H1 (cell line): ENCODE measurements at regions not wholly inside any gene's neighbourhood (a gene's known extent, or its start where the extent isn't known, plus 50 kb on each side); places are given as distances from the start of the nearest gene placed in this dataset.

Experiments used
- CTCF ChIA-PET: fragments of 300-600 bp; sonication (Branson Sonifier 250); formaldehyde crosslinking; loops from one replicate; lab custom pipeline; 2021; ENCODE audit not compliant: partially characterized antibody; lab: Charles Lee
- POLR2A ChIA-PET: fragments of 300-600 bp; sonication (Branson Sonifier 250); formaldehyde crosslinking; loops from one replicate; lab custom pipeline; 2021; ENCODE audit warnings: inconsistent platforms; ENCODE audit not compliant: partially characterized antibody; lab: Charles Lee
- DNase-seq, 2 experiments: peaks; one replicate each; pipeline versions ENCODE4 v3.0.0 to v3.0.0-alpha.2; 2010 to 2022; ENCODE audit warnings: low spot score in 2 of 2, low read depth in 1 of 2, mixed read lengths in 1 of 2
- FAIRE-seq: peaks from 2 replicates; lab custom pipeline; 2011; peaks lifted over from hg19 to GRCh38; lab: Jason Lieb, UNC
- H2AFZ ChIP-seq: 2 replicates; pipeline ENCODE4 v1.8.1; 2012; ENCODE audit warnings: low read length, inconsistent platforms
- H2AK5ac ChIP-seq: 2 replicates; pipeline ENCODE4 v1.6.1; 2013; ENCODE audit warnings: low read depth, low read length
- H2BK120ac ChIP-seq: replicated peaks from 2 replicates; pipeline ENCODE3; 2013; ENCODE audit warnings: low read depth, low read length, inconsistent platforms
- H2BK12ac ChIP-seq: 2 replicates; pipeline ENCODE4 v1.6.1; 2013; ENCODE audit warnings: low read depth, low read length
- H2BK15ac ChIP-seq: 2 replicates; pipeline ENCODE4 v1.6.1; 2013; ENCODE audit warnings: low read length
- H2BK20ac ChIP-seq: 2 replicates; pipeline ENCODE4 v1.6.1; 2013; ENCODE audit warnings: low read length
- H2BK5ac ChIP-seq: 2 replicates; pipeline ENCODE4 v1.6.1; 2013; ENCODE audit warnings: low read depth, low read length
- H3K14ac ChIP-seq: 2 replicates; pipeline ENCODE4 v1.6.1; 2013; ENCODE audit warnings: inconsistent platforms; ENCODE audit not compliant: insufficient read length
- H3K18ac ChIP-seq: 2 replicates; pipeline ENCODE4 v1.6.1; 2013; ENCODE audit warnings: low read length; ENCODE audit errors: extremely low read depth
- H3K23ac ChIP-seq: 2 replicates; pipeline ENCODE4 v1.6.1; 2013; ENCODE audit warnings: inconsistent platforms; ENCODE audit not compliant: insufficient read length
- H3K23me2 ChIP-seq: 2 replicates; pipeline ENCODE4 v1.6.1; 2013; ENCODE audit warnings: low read depth, low read length
- H3K27ac ChIP-seq: 2 replicates; pipeline ENCODE4 v1.6.1; 2011; ENCODE audit warnings: low read depth, low read length, inconsistent platforms
- H3K27me3 ChIP-seq, 4 experiments: replicated peaks in 1 of 4; 1 replicate in 1 of 4; 2 replicates in 3 of 4; pipeline versions ENCODE4 v1.6.1 to v1.8.1; 2011 to 2013; ENCODE audit warnings: low read length in 3 of 4, mild to moderate bottlenecking in 3 of 4, inconsistent platforms in 2 of 4, mixed read lengths in 2 of 4, moderate library complexity in 1 of 4; ENCODE audit not compliant: control insufficient read depth in 3 of 4, insufficient read depth in 3 of 4; ENCODE audit errors: extremely low read depth in 1 of 4
- H3K36me3 ChIP-seq, 4 experiments: 2 replicates each; pipeline versions ENCODE4 v1.6.1 to v1.8.1; 2011 to 2013; ENCODE audit warnings: mild to moderate bottlenecking in 4 of 4, low read length in 3 of 4, moderate library complexity in 2 of 4, control low read depth in 1 of 4, inconsistent platforms in 1 of 4; ENCODE audit not compliant: insufficient read depth in 4 of 4, control insufficient read depth in 2 of 4
- H3K4ac ChIP-seq: replicated peaks from 2 replicates; pipeline ENCODE3; 2013; ENCODE audit warnings: low read length, low read depth, mixed read lengths, inconsistent platforms; ENCODE audit not compliant: insufficient read length
- H3K4me1 ChIP-seq, 4 experiments: replicated peaks in 1 of 4; 1 replicate in 1 of 4; 2 replicates in 3 of 4; pipeline versions ENCODE4 v1.6.1 to v1.8.1; 2011 to 2013; ENCODE audit warnings: low read length in 3 of 4, inconsistent platforms in 2 of 4, mixed read lengths in 1 of 4; ENCODE audit not compliant: insufficient read depth in 4 of 4, control insufficient read depth in 3 of 4
- H3K4me2 ChIP-seq, 2 experiments: 2 replicates each; pipeline versions ENCODE4 v1.6.1 to v1.8.1; 2011 to 2013; ENCODE audit warnings: low read depth in 2 of 2, low read length in 2 of 2, control low read depth in 1 of 2, inconsistent platforms in 1 of 2, mild to moderate bottlenecking in 1 of 2; ENCODE audit not compliant: insufficient read depth in 1 of 2
- H3K4me3 ChIP-seq, 4 experiments: fragments of 200-600, 300-600 bp in 1 of 4; sonication (generic), shearing (Covaris generic), sonication (Bioruptor Twin) in 1 of 4; 2 replicates each; pipeline versions ENCODE4 v1.5.1 to v1.8.1; 2011 to 2016; ENCODE audit warnings: low read length in 4 of 4, low read depth in 3 of 4, control low read depth in 2 of 4, inconsistent platforms in 2 of 4, mild to moderate bottlenecking in 2 of 4, mixed read lengths in 1 of 4, moderate library complexity in 1 of 4; ENCODE audit not compliant: insufficient read depth in 2 of 4; ENCODE audit errors: extremely low read depth in 1 of 4
- H3K56ac ChIP-seq: replicated peaks from 2 replicates; pipeline ENCODE3; 2013; ENCODE audit warnings: low read depth, mild to moderate bottlenecking, mixed read lengths, low read length, inconsistent platforms; ENCODE audit not compliant: insufficient read length
- H3K79me1 ChIP-seq: 2 replicates; pipeline ENCODE4 v1.6.1; 2013; ENCODE audit warnings: low read depth, low read length, control low read depth
- H3K79me2 ChIP-seq, 2 experiments: 2 replicates each; pipeline versions ENCODE4 v1.6.1 to v1.8.1; 2012 to 2013; ENCODE audit warnings: low read length in 2 of 2, mild to moderate bottlenecking in 2 of 2, inconsistent platforms in 1 of 2; ENCODE audit not compliant: insufficient read depth in 2 of 2, control insufficient read depth in 1 of 2
- H3K9ac ChIP-seq, 4 experiments: replicated peaks in 1 of 4; 1 replicate in 1 of 4; 2 replicates in 3 of 4; pipeline versions ENCODE4 v1.6.1 to v1.8.1; 2011 to 2013; ENCODE audit warnings: low read depth in 3 of 4, low read length in 3 of 4, control low read depth in 2 of 4, mild to moderate bottlenecking in 2 of 4, moderate library complexity in 2 of 4, inconsistent platforms in 1 of 4; ENCODE audit errors: extremely low read depth in 1 of 4
- H3K9me3 ChIP-seq, 2 experiments: 2 replicates each; pipeline versions ENCODE4 v1.6.1 to v1.8.1; 2012 to 2013; ENCODE audit warnings: mild to moderate bottlenecking in 2 of 2, moderate library complexity in 2 of 2, control low read depth in 1 of 2, inconsistent platforms in 1 of 2, low read depth in 1 of 2, low read length in 1 of 2, mixed read lengths in 1 of 2; ENCODE audit not compliant: insufficient read depth in 2 of 2
- H4K20me1 ChIP-seq, 2 experiments: replicated peaks in 1 of 2; 2 replicates each; pipeline versions ENCODE3 to v1.8.1; 2011 to 2013; ENCODE audit warnings: inconsistent platforms in 2 of 2, low read length in 2 of 2, mild to moderate bottlenecking in 1 of 2; ENCODE audit not compliant: insufficient read depth in 2 of 2, control insufficient read depth in 1 of 2
- H4K5ac ChIP-seq: 2 replicates; pipeline ENCODE4 v1.6.1; 2013; ENCODE audit warnings: low read length, low read depth, mixed read lengths, inconsistent platforms; ENCODE audit not compliant: insufficient read length
- H4K8ac ChIP-seq: 2 replicates; pipeline ENCODE4 v1.8.0; 2013; ENCODE audit warnings: mild to moderate bottlenecking, moderate library complexity, low read length, inconsistent platforms; ENCODE audit not compliant: insufficient read depth; ENCODE audit errors: extremely low read depth
- H4K91ac ChIP-seq: replicated peaks from 2 replicates; pipeline ENCODE3; 2013; ENCODE audit warnings: low read length, mixed read lengths, inconsistent platforms; ENCODE audit not compliant: insufficient read length
- ATF3 ChIP-seq: IDR thresholded peaks from 2 replicates; pipeline ENCODE4 v1.6.1; 2011; ENCODE audit warnings: low read depth, mild to moderate bottlenecking, low read length; ENCODE audit not compliant: insufficient read depth
- BCL11A ChIP-seq, 2 experiments: IDR thresholded peaks; one replicate each; pipeline ENCODE4 v1.6.1; 2011; ENCODE audit warnings: low read depth in 2 of 2, low read length in 2 of 2, mild to moderate bottlenecking in 2 of 2
- CEBPB ChIP-seq: IDR thresholded peaks from 2 replicates; pipeline ENCODE4 v1.6.1; 2012; ENCODE audit warnings: low read depth, low read length
- CREB1 ChIP-seq: IDR thresholded peaks from 2 replicates; pipeline ENCODE4 v1.6.1; 2012; ENCODE audit warnings: inconsistent platforms
- CTBP2 ChIP-seq: IDR thresholded peaks from 2 replicates; pipeline ENCODE4 v1.7.0; 2011; ENCODE audit warnings: borderline replicate concordance, mild to moderate bottlenecking, moderate library complexity, mixed read lengths, low read length; ENCODE audit not compliant: insufficient read depth, insufficient read length
- EZH2 ChIP-seq: fragments of 200-600 bp; sonication (generic); IDR thresholded peaks from 2 replicates; pipeline ENCODE4 v1.7.1; 2012; ENCODE audit warnings: low read depth, mild to moderate bottlenecking, moderate library complexity, low read length, inconsistent platforms; ENCODE audit not compliant: severe bottlenecking
- HDAC2 ChIP-seq, 2 experiments: fragments of 300-600 bp in 1 of 2; sonication (generic) in 1 of 2; IDR thresholded peaks; 2 replicates each; pipeline ENCODE4 v1.6.1; 2011 to 2012; ENCODE audit warnings: low read depth in 2 of 2, low read length in 2 of 2, mild to moderate bottlenecking in 2 of 2, moderate library complexity in 2 of 2, borderline replicate concordance in 1 of 2, inconsistent platforms in 1 of 2
- HDAC6 ChIP-seq: IDR thresholded peaks from one replicate; pipeline ENCODE4 v1.7.1; 2012; ENCODE audit warnings: low read depth, mild to moderate bottlenecking, inconsistent platforms, low read length, moderate library complexity
- JUN ChIP-seq: IDR thresholded peaks from 2 replicates; pipeline ENCODE4 v1.6.1; 2011; ENCODE audit warnings: low read depth, mild to moderate bottlenecking, improper control_type of control experiment, low read length
- KDM5A ChIP-seq: fragments of 200-600 bp; IDR thresholded peaks from 2 replicates; pipeline ENCODE4 v1.7.1; 2012; ENCODE audit warnings: mild to moderate bottlenecking, low read length, inconsistent platforms, mixed read lengths
- PHF8 ChIP-seq: fragments of 200-600 bp; sonication (generic); conservative IDR thresholded peaks from 2 replicates; pipeline ENCODE4 v1.7.1; 2012; ENCODE audit warnings: low read depth, mild to moderate bottlenecking, inconsistent platforms, low read length, moderate library complexity
- RBBP5 ChIP-seq: IDR thresholded peaks from 2 replicates; pipeline ENCODE4 v1.7.1; 2012; ENCODE audit warnings: low read depth, mild to moderate bottlenecking, inconsistent platforms, low read length, moderate library complexity, borderline replicate concordance
- RNF2 ChIP-seq: fragments of 200-900, 300-1000 bp; sonication (generic); IDR thresholded peaks from 2 replicates; pipeline ENCODE4 v1.7.1; 2016; ENCODE audit warnings: borderline replicate concordance, low read depth, mild to moderate bottlenecking, antibody characterized with exemption, low read length; ENCODE audit not compliant: poor library complexity, severe bottlenecking; ENCODE audit errors: missing control alignments
- SUZ12 ChIP-seq: fragments of 200-600 bp; sonication (generic); IDR thresholded peaks from 2 replicates; pipeline ENCODE4 v1.6.1; 2012; ENCODE audit warnings: mild to moderate bottlenecking, inconsistent platforms, low read length, moderate library complexity, mixed read lengths
- WGBS, 2 experiments: shearing (Covaris generic) in 1 of 2; methylation state at CpG; one replicate each; pipeline versions ENCODE4 v1.1.6 to v1.1.7; 2013 to 2015; ENCODE audit warnings: low lambda C conversion rate in 2 of 2, mixed read lengths in 2 of 2, inconsistent platforms in 1 of 2, low coverage in 1 of 2, missing lambda C conversion rate in 1 of 2; ENCODE audit not compliant: insufficient replicate concordance in 2 of 2, insufficient coverage in 1 of 2, insufficient read length in 1 of 2; ENCODE audit errors: extremely low coverage in 1 of 2, missing lambda C conversion rate in 1 of 2; 5-methylcytosine and 5-hydroxymethylcytosine counted together

- H3K9ac ChIP-seq, result no peak overlapping the region
- FAIRE-seq (no peak), DNase-seq (no peak)
- H3K14ac ChIP-seq, result no peak overlapping the region
- no peak overlapping the region for H2BK12ac ChIP-seq
- H4K91ac ChIP-seq, result no peak overlapping the region
- no peak overlapping the region for H3K56ac ChIP-seq
- no peak overlapping the region for H3K4ac ChIP-seq
- no peak overlapping the region for H4K5ac ChIP-seq
- CTCF ChIA-PET, result no interaction called here
- H4K20me1 ChIP-seq, result no peaks in the 10 kb centered on the region
- WGBS, 2 experiments, result 92% methylated on average over 1 of the region's 1 CpG; no CpG with 5 or more reads in 1 of the 2 experiments
- H3K27me3 ChIP-seq, result no peaks in the 10 kb centered on the region
- no peak overlapping the region for H3K23ac ChIP-seq
- H3K9me3 ChIP-seq, result no peaks in the 10 kb centered on the region
- no peaks in the 10 kb centered on the region for H3K23me2 ChIP-seq
- no peak overlapping the region for H3K18ac ChIP-seq
- peaks cover 0 to under 1% (median 0%) of the 10 kb centered on the region in 4 experiments; a peak in 1 of 7 replicates for H3K4me1 ChIP-seq
- no peak overlapping the region for H2AFZ ChIP-seq
- no peak overlapping the region for H2BK20ac ChIP-seq
- no peak overlapping the region for H2BK5ac ChIP-seq
- no peak overlapping the region for H3K4me2 ChIP-seq
- POLR2A ChIA-PET, result no interaction called here
- no peaks in the 10 kb centered on the region for H3K36me3 ChIP-seq
- H2AK5ac ChIP-seq, result no peak overlapping the region
- H4K8ac ChIP-seq, result no peak overlapping the region
- no peak overlapping the region for H3K4me3 ChIP-seq
- H3K79me1 ChIP-seq, result no peaks in the 10 kb centered on the region
- H2BK15ac ChIP-seq, result no peak overlapping the region
- H2BK120ac ChIP-seq, result no peak overlapping the region
- no peaks in the 10 kb centered on the region for H3K79me2 ChIP-seq
- no peak overlapping the region for H3K27ac ChIP-seq
- TF ChIP-seq JUN (no peak), BCL11A (IDR thresholded peaks at IDR 0.05; ENCODE audit: low read depth in 2 of 2, low read length in 2 of 2) (no peak), HDAC6 (no peak), CTBP2 (no peak), EZH2 (no peak), RNF2 (no peak), RBBP5 (no peak), SUZ12 (no peak), PHF8 (no peak), CREB1 (no peak), CEBPB (no peak), KDM5A (no peak), HDAC2 (IDR thresholded peaks at IDR 0.05; ENCODE audit: borderline replicate concordance in 1 of 2, low read depth in 2 of 2, low read length in 2 of 2) (no peak), ATF3 (no peak)
Measured at GRCh38 chr5:145557345-145557744, 277.8 kb downstream of the PRELID2 start.
